IMR-90 (cell line): ENCODE measurements at regions not wholly inside any gene's neighbourhood (a gene's known extent, or its start where the extent isn't known, plus 50 kb on each side); places are given as distances from the start of the nearest gene placed in this dataset.

Experiments used
- ATAC-seq: fragments of 200-7000 bp; cut with Tn5 transposase; 2 replicates; pipeline ENCODE4 v1.9.1; 2020; ENCODE audit warnings: low read depth, mild to moderate bottlenecking, moderate library complexity
- BruUV-seq: library from RNA; stranded (reverse); fragments of 400-500 nt; replicated peaks from 2 replicates; lab custom pipeline; 2021; lab: Mats Ljungman, UMichigan
- CTCF ChIA-PET: fragments of 300-600 bp; formaldehyde crosslinking; extraction: SDS; loops from one replicate; lab custom pipeline; 2021; ENCODE audit warnings: antibody characterized with exemption; lab: Yijun Ruan, JAX
- POLR2A ChIA-PET: fragments of 300-600 bp; sonication (Branson Sonifier 250); formaldehyde crosslinking; loops from one replicate; lab custom pipeline; 2022; ENCODE audit warnings: antibody characterized with exemption; ENCODE audit not compliant: unreplicated experiment; lab: Charles Lee
- DNase-seq: peaks from one replicate; pipeline ENCODE4 v3.0.0; 2013
- H2AFZ ChIP-seq: replicated peaks from 2 replicates; pipeline ENCODE3; 2013; ENCODE audit warnings: low read length, mild to moderate bottlenecking; ENCODE audit not compliant: poor library complexity
- H2AK5ac ChIP-seq: 2 replicates; pipeline ENCODE4 v1.6.1; 2013; ENCODE audit warnings: low read depth, low read length, inconsistent platforms
- H2AK9ac ChIP-seq: replicated peaks from 2 replicates; pipeline ENCODE3; 2013; ENCODE audit warnings: mild to moderate bottlenecking, low read depth, low read length, moderate library complexity; ENCODE audit not compliant: poor library complexity
- H2BK120ac ChIP-seq: 2 replicates; pipeline ENCODE4 v1.6.1; 2013; ENCODE audit warnings: low read depth, low read length, inconsistent platforms
- H2BK15ac ChIP-seq: 3 replicates; pipeline ENCODE4 v1.6.1; 2013; ENCODE audit warnings: low read depth, low read length, inconsistent platforms
- H2BK20ac ChIP-seq: 2 replicates; pipeline ENCODE4 v1.6.1; 2013; ENCODE audit warnings: low read depth, mild to moderate bottlenecking, inconsistent platforms, low read length, moderate library complexity
- H2BK5ac ChIP-seq: 2 replicates; pipeline ENCODE4 v1.6.1; 2013; ENCODE audit warnings: mild to moderate bottlenecking, low read depth, low read length, inconsistent platforms; ENCODE audit not compliant: poor library complexity, severe bottlenecking
- H3K14ac ChIP-seq: replicated peaks from 2 replicates; pipeline ENCODE4 v1.6.1; 2013; ENCODE audit warnings: low read depth, low read length, inconsistent platforms
- H3K18ac ChIP-seq: 2 replicates; pipeline ENCODE4 v1.6.1; 2013; ENCODE audit warnings: low read depth, low read length, control low read depth
- H3K23ac ChIP-seq: 2 replicates; pipeline ENCODE4 v1.6.1; 2013; ENCODE audit warnings: low read depth, low read length, inconsistent platforms
- H3K27ac ChIP-seq: 2 replicates; pipeline ENCODE4 v1.5.1; 2013; ENCODE audit warnings: mild to moderate bottlenecking, control low read depth, low read length; ENCODE audit not compliant: insufficient read depth
- H3K27me3 ChIP-seq: 2 replicates; pipeline ENCODE4 v1.6.1; 2013; ENCODE audit warnings: low read length; ENCODE audit not compliant: control insufficient read depth, insufficient read depth
- H3K36me3 ChIP-seq: 2 replicates; pipeline ENCODE4 v1.6.1; 2013; ENCODE audit warnings: low read length, mixed read lengths; ENCODE audit not compliant: control insufficient read depth, insufficient read depth
- H3K4ac ChIP-seq: 2 replicates; pipeline ENCODE4 v1.6.1; 2013; ENCODE audit warnings: low read depth, low read length, inconsistent platforms
- H3K4me1 ChIP-seq: 2 replicates; pipeline ENCODE4 v1.6.1; 2013; ENCODE audit warnings: low read length, mixed read lengths; ENCODE audit not compliant: control insufficient read depth, insufficient read depth
- H3K4me2 ChIP-seq: 2 replicates; pipeline ENCODE4 v1.6.1; 2013; ENCODE audit warnings: low read depth, mild to moderate bottlenecking, control low read depth, low read length, moderate library complexity
- H3K4me3 ChIP-seq: 2 replicates; pipeline ENCODE4 v1.5.1; 2013; ENCODE audit warnings: low read depth, mild to moderate bottlenecking, control low read depth, low read length, moderate library complexity; ENCODE audit not compliant: insufficient read depth
- H3K56ac ChIP-seq: 2 replicates; pipeline ENCODE4 v1.6.1; 2013; ENCODE audit warnings: low read length, inconsistent platforms; ENCODE audit not compliant: insufficient read depth; ENCODE audit errors: extremely low read depth
- H3K79me1 ChIP-seq, 2 experiments: 2 replicates each; pipeline ENCODE4 v1.6.1; 2013; ENCODE audit warnings: low read length in 2 of 2, inconsistent platforms in 1 of 2, low read depth in 1 of 2
- H3K9ac ChIP-seq: 2 replicates; pipeline ENCODE4 v1.6.1; 2013; ENCODE audit warnings: low read depth, low read length, control low read depth
- H3K9me1 ChIP-seq: 2 replicates; pipeline ENCODE4 v1.6.1; 2013; ENCODE audit warnings: low read length, inconsistent platforms; ENCODE audit not compliant: insufficient read depth
- H3K9me3 ChIP-seq: 2 replicates; pipeline ENCODE4 v1.6.1; 2013; ENCODE audit warnings: low read length; ENCODE audit not compliant: control insufficient read depth, insufficient read depth
- H4K20me1 ChIP-seq: 2 replicates; pipeline ENCODE4 v1.6.1; 2013; ENCODE audit warnings: low read length, inconsistent platforms; ENCODE audit not compliant: insufficient read depth
- H4K5ac ChIP-seq: 2 replicates; pipeline ENCODE4 v1.6.1; 2013; ENCODE audit warnings: mild to moderate bottlenecking, low read depth, low read length, control low read depth
- H4K8ac ChIP-seq, 2 experiments: 2 replicates each; pipeline ENCODE4 v1.6.1; 2013; ENCODE audit warnings: low read depth in 2 of 2, low read length in 2 of 2, control low read depth in 1 of 2, inconsistent platforms in 1 of 2
- H4K91ac ChIP-seq: 2 replicates; pipeline ENCODE4 v1.6.1; 2013; ENCODE audit warnings: low read depth, low read length, inconsistent platforms; ENCODE audit not compliant: insufficient read depth
- BHLHE40 ChIP-seq: fragments of 150-350 bp; IDR thresholded peaks from 2 replicates; pipeline ENCODE4 v1.6.1; 2016; ENCODE audit warnings: mild to moderate bottlenecking, low read depth, low read length
- CEBPB ChIP-seq: IDR thresholded peaks from 2 replicates; pipeline ENCODE4 v1.6.1; 2012; ENCODE audit warnings: low read depth, low read length, improper control_type of control experiment
- CTCF ChIP-seq: conservative IDR thresholded peaks from 2 replicates; pipeline ENCODE4 v1.5.1; 2012; ENCODE audit warnings: mild to moderate bottlenecking, low read depth, low read length, improper control_type of control experiment
- MAFK ChIP-seq: IDR thresholded peaks from 2 replicates; pipeline ENCODE4 v1.6.1; 2012; ENCODE audit warnings: low read depth, low read length, improper control_type of control experiment
- NFE2L2 ChIP-seq: fragments of 150-350 bp; IDR thresholded peaks from 2 replicates; pipeline ENCODE4 v1.6.1; 2016; ENCODE audit warnings: low read depth, mild to moderate bottlenecking, low read length
- POLR2A ChIP-seq: IDR thresholded peaks from 2 replicates; pipeline ENCODE4 v1.6.1; 2012; ENCODE audit warnings: mild to moderate bottlenecking, low read depth, low read length
- RAD21 ChIP-seq: IDR thresholded peaks from 2 replicates; pipeline ENCODE4 v1.6.1; 2012; ENCODE audit warnings: low read length, improper control_type of control experiment
- RFX5 ChIP-seq: IDR thresholded peaks from 2 replicates; pipeline ENCODE4 v1.8.0; 2012; ENCODE audit warnings: low read depth, mild to moderate bottlenecking, low read length, moderate library complexity
- WGBS, 2 experiments: methylation state at CpG; one replicate each; pipeline versions ENCODE4 v1.1.5 to v1.1.7; 2013; ENCODE audit warnings: missing lambda C conversion rate in 2 of 2; ENCODE audit not compliant: insufficient read length in 1 of 2; ENCODE audit errors: extremely low coverage in 2 of 2; 5-methylcytosine and 5-hydroxymethylcytosine counted together
- dilution Hi-C: fragments of 300-500 bp; cut with HindIII; formaldehyde crosslinking; loops from one replicate; pipeline ENCODE4 v1.14.3; 2018; ENCODE audit warnings: low sequenced_read_pairs; ENCODE audit not compliant: unreplicated experiment
- in situ Hi-C: fragments of 300-500 bp; cut with MboI; formaldehyde crosslinking; loops from 3 replicates; pipeline ENCODE4 v1.14.3; 2019; ENCODE audit warnings: low sequenced_read_pairs, inconsistent platforms, mixed read lengths
- intact Hi-C: fragments of 100-400 bp; cut with micrococcal nuclease; formaldehyde crosslinking; loops from 2 replicates; pipeline ENCODE4 v1.10.0; 2022

- H4K5ac ChIP-seq, result no peak overlapping the region
- no peak for DNase-seq
- H3K9me1 ChIP-seq, result no peaks in the 10 kb centered on the region
- H3K36me3 ChIP-seq, result no peaks in the 10 kb centered on the region
- WGBS, 2 experiments, result 15% methylated on average over 3 of the region's 11 CpGs; no CpG with 5 or more reads in 1 of the 2 experiments
- H2AK5ac ChIP-seq, result no peak overlapping the region; the same call in 1 of the 2 replicates
- BruUV-seq, result no TSS peak
- ChIA-PET POLR2A (no interaction called here), CTCF (no interaction called here)
- no peak overlapping the region for H2BK20ac ChIP-seq
- H3K18ac ChIP-seq, result peak overlapping the region; percentile 45
- H3K9ac ChIP-seq, result no peak overlapping the region
- H3K56ac ChIP-seq, result no peak overlapping the region
- H3K27me3 ChIP-seq, result peaks cover 10% of the 10 kb centered on the region
- H3K4me3 ChIP-seq, result no peak overlapping the region
- H2BK120ac ChIP-seq, result no peak overlapping the region
- no peaks in the 10 kb centered on the region for H4K20me1 ChIP-seq
- H3K79me1 ChIP-seq, result no peaks in the 10 kb centered on the region
- no peak overlapping the region for H4K8ac ChIP-seq
- no peaks in the 10 kb centered on the region for H3K4me1 ChIP-seq
- no peak overlapping the region for H2BK5ac ChIP-seq
- no peak overlapping the region for H2AK9ac ChIP-seq
- no peak overlapping the region for H3K23ac ChIP-seq
- H4K91ac ChIP-seq, result no peak overlapping the region
- in situ Hi-C loops, result no loop called here
- no peak for TF ChIP-seq CTCF
- TF ChIP-seq POLR2A, result no peak
- TF ChIP-seq NFE2L2, result no peak
- TF ChIP-seq CEBPB, result 0 out of 2 replicates have a peak, but pooled peaks have one; percentile 3
- no peak for TF ChIP-seq RAD21
- no peak for TF ChIP-seq BHLHE40
- TF ChIP-seq RFX5, result no peak
- TF ChIP-seq MAFK, result no peak
- H2AFZ ChIP-seq, result no peak overlapping the region
- ATAC-seq, result peak; percentile 35
- 0 out of 2 replicates have a peak overlapping the region, but pooled peaks have one; percentile 2 for H3K4me2 ChIP-seq
- no peaks in the 10 kb centered on the region for H3K9me3 ChIP-seq
- H3K14ac ChIP-seq, result no peak overlapping the region
- peak overlapping the region; percentile 52; the same call in 1 of the 2 replicates for H3K27ac ChIP-seq
- no peak overlapping the region for H3K4ac ChIP-seq
- intact Hi-C loops, result no loop called here
- dilution Hi-C loops, result no loop called here
- H2BK15ac ChIP-seq, result no peak overlapping the region
Observed at GRCh38 chr6:15872241-15873103, 209.6 kb upstream of the DTNBP1 start.
